Pancreas (tissue), 10 donors: ENCODE measurements at regions not wholly inside any gene's neighbourhood (a gene's known extent, or its start where the extent isn't known, plus 50 kb on each side); places are given as distances from the start of the nearest gene placed in this dataset.

Experiments
- ATAC-seq, 4 donors: fragments of 200-7000 bp; cut with Tn5 transposase; one replicate each; pipeline versions ENCODE4 v1.8.0 to v1.9.1; 2020; ENCODE audit warnings: mild to moderate bottlenecking in 4 of 4, moderate library complexity in 4 of 4
- DNase-seq, 6 donors: peaks; one replicate each; pipeline ENCODE4 v3.0.0-alpha.2; 2020
- FAIRE-seq: peaks from 2 replicates; lab custom pipeline; 2012; peaks lifted over from hg19 to GRCh38; lab: Jason Lieb, UNC
- H3K27ac ChIP-seq, 4 donors: fragments of 200-600 bp; sonication (generic); 1 replicate in 3 of 4; 2 replicates in 1 of 4; pipeline versions ENCODE4 v1.5.0 to v1.8.0; 2020
- H3K27me3 ChIP-seq, 4 donors: fragments of 200-600 bp; one replicate each; pipeline ENCODE4 v1.8.0; 2021
- H3K36me3 ChIP-seq, 3 donors: fragments of 200-600 bp; sonication (generic) in 1 of 3; one replicate each; pipeline versions ENCODE4 v1.5.0 to v1.8.0; 2020 to 2021
- H3K4me1 ChIP-seq, 3 donors: fragments of 200-600 bp; one replicate each; pipeline ENCODE4 v1.8.0; 2021
- H3K4me3 ChIP-seq, 4 donors: fragments of 200-600 bp; sonication (generic) in 2 of 4; one replicate each; pipeline versions ENCODE4 v1.5.0 to v1.8.0; 2020 to 2021
- H3K9me3 ChIP-seq, 4 donors: fragments of 200-600 bp; one replicate each; pipeline ENCODE4 v1.8.0; 2021
- WGBS, 2 donors: extraction: QIAGEN DNeasy Blood & Tissue Kit; methylation state at CpG; one replicate each; pipeline ENCODE4 v1.1.7; 2013; 5-methylcytosine and 5-hydroxymethylcytosine counted together
- intact Hi-C, 3 donors: fragments of 100-400 bp; cut with DNase I; formaldehyde crosslinking; loops; one replicate each; pipeline versions ENCODE4 v1.11.1 to v1.14.2; 2022
- TF ChIP-seq, protein P1 (sequence below), 4 donors: fragments of 200-600 bp; sonication (generic) in 3 of 4; IDR thresholded peaks; one replicate each; pipeline versions ENCODE4 v1.5.0 to v1.8.0; 2021; ENCODE audit warnings: antibody characterized with exemption in 4 of 4
- donor health status: healthy with polysubstance abuse.
- donor health status: DM: no; HTN: no; CAD: no; lungs with moderate emphysema.
- donor health status: DM: no; HTN: no; CAD: no.
- donor health status: control.
- donor health status: control.
- donor health status: Bipolar disorder and iron deficiency.
- donor health status: DM: yes; HTN: yes; CAD: no.
- donor health status: DM: no; HTN: no; CAD: no.
- donor health status: DM: no; HTN: no; CAD: no.
- donor health status: DM: yes; HTN: yes; CAD: no.

DNA sequence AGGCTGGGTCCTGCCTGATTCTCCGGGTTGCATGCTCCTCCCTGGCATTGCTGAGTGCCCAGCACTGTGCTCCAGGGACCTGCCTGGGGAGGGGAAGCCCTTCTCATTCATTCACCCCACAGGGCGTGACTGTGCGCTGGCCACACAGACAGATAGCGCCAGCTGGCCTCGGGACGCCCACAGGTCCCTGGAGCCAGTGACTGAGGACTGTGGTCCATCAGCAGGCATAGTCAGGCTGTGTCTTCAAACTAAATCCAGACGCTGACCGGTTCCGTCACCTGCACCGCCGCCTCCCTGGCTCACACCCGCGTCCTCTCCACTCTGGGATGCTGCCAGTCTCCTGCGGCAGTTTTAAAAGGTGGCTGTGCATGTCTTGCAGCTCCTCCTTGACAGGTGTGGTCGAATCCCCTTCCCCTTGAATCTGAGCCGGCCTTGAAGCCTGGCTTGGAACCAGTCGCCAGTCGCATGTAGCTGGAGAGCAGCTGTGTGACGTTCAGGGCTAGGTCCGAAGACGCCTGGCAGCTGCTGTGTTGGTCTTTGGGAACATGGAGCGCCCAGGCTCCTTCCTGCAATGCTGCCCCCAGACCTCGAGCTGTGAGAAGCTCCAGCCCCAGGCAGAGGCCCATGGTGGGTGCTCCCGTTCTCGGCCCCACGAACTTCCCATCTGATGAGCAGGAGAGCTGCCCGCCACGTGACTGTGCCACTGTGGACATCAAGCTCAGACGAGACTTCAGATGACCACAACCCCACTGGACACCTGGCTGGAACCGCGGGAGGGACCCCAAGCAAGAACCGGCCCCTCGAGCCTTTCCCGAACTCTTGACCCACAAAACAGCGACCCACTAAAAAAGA is 94.1 kb downstream of the ADRA2C start:
- no peak overlapping the region for H3K4me3 ChIP-seq
- ATAC-seq: no peak
- H3K36me3 ChIP-seq: no peaks in the 10 kb centered on the region
- FAIRE-seq: no peak
- DNase-seq: peak in 1 of 6 donors; percentile 40
- H3K27ac ChIP-seq: no peak overlapping the region
- intact Hi-C loops: no loop called here
- H3K9me3 ChIP-seq: no peaks in the 10 kb centered on the region
- H3K27me3 ChIP-seq: no peaks in the 10 kb centered on the region
- TF ChIP-seq, protein P1, sequence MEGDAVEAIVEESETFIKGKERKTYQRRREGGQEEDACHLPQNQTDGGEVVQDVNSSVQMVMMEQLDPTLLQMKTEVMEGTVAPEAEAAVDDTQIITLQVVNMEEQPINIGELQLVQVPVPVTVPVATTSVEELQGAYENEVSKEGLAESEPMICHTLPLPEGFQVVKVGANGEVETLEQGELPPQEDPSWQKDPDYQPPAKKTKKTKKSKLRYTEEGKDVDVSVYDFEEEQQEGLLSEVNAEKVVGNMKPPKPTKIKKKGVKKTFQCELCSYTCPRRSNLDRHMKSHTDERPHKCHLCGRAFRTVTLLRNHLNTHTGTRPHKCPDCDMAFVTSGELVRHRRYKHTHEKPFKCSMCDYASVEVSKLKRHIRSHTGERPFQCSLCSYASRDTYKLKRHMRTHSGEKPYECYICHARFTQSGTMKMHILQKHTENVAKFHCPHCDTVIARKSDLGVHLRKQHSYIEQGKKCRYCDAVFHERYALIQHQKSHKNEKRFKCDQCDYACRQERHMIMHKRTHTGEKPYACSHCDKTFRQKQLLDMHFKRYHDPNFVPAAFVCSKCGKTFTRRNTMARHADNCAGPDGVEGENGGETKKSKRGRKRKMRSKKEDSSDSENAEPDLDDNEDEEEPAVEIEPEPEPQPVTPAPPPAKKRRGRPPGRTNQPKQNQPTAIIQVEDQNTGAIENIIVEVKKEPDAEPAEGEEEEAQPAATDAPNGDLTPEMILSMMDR (IDR thresholded peaks at IDR 0.05): no peak
- WGBS, 2 donors: 53 to 60% methylated on average over 35 of the region's 35 CpGs
- H3K4me1 ChIP-seq: no peaks in the 10 kb centered on the region

DNA sequence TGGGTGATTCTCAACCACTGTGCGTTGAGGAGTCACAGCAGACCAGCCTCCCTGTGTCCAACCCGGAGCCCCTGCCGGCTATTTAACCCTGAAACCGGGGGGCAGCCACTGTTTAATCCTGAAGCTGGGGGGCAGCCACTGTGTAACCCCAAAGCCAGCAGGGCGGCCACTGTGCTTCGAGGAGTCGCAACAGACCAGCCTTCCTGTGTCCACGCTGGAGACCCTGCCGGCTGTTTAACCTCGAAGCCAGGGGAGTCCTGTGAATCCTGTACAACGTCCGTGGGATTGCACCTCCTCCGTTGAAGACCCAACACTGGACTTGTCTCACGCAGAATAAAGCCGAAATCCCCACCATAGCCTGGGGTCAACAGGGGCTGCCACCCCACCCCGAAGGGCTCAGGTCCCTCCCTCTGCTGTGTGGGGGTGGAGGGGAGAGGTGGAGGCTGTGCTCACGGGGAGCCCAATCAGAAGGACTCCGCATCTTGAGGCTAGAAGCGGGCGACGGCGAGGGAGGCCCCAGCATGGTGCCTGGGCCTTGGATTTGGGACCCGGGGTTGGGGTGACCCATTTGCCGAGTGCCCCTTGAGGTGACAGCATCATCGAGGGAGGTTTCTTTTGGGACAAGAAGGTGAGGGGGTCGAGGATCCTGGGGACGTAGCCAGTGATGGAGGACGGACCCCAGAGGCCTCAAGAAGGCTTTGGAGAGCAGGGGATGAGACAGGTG is 94.9 kb downstream of the ADRA2C start:
- no peaks in the 10 kb centered on the region for H3K36me3 ChIP-seq
- intact Hi-C loops: no loop called here
- H3K27ac ChIP-seq: no peak overlapping the region
- DNase-seq (peak in 1 of 6 donors; percentile 24), FAIRE-seq (no peak), ATAC-seq (no peak)
- no peaks in the 10 kb centered on the region for H3K4me1 ChIP-seq
- no peaks in the 10 kb centered on the region for H3K27me3 ChIP-seq
- H3K9me3 ChIP-seq: no peaks in the 10 kb centered on the region
- no peak overlapping the region for H3K4me3 ChIP-seq
- 67 to 75% methylated on average over 28 of the region's 28 CpGs for WGBS, 2 donors
- TF ChIP-seq, protein P1 (IDR thresholded peaks at IDR 0.05): no peak

DNA sequence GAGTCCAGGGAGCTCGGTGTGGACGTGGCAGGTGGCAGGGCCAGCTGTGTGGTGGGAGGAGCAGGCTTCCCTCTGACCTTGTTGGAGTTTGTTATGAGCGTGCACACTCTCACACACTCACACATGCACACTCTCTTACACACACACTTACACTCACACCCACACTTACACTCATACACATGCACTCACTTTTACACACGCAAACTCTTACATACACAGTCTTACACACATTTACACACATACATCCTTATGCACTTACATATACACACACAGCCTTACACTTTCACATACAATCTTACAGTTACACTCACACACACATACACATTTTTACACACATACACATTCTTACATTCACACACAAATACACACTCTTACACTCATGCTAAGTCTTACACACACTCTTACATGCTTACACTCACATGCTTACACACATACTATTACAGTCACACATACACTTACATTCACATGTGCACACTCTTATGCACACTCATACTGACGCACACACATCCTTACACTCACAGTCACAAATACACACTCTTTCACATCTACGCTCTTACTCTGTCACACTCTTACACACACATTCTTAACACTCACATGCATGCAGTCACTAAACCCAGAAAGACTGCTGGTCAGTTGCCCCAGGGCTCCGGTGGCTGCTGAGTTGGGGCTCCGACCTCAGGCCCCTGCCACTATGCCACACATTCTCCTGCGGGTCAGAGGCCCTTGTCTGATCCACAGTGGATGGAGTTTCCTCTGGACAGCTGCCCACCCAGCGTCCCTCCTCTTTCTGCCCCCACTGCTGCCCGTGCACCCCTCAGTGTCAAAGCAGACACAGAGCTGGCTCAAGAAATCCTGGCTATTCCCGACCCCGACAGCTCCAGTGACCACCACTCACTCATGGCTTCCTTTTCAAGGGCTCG is 95.8 kb downstream of the ADRA2C start:
- no peak for DNase-seq
- no peaks in the 10 kb centered on the region for H3K36me3 ChIP-seq
- TF ChIP-seq, protein P1 (IDR thresholded peaks at IDR 0.05): no peak
- intact Hi-C loops: no loop called here
- no peak overlapping the region for H3K27ac ChIP-seq
- no peaks in the 10 kb centered on the region for H3K27me3 ChIP-seq
- ATAC-seq: no peak
- H3K9me3 ChIP-seq: no peaks in the 10 kb centered on the region
- FAIRE-seq: no peak
- H3K4me3 ChIP-seq: no peak overlapping the region
- no peaks in the 10 kb centered on the region for H3K4me1 ChIP-seq
- 45 to 47% methylated on average over 14 of the region's 14 CpGs for WGBS, 2 donors

DNA sequence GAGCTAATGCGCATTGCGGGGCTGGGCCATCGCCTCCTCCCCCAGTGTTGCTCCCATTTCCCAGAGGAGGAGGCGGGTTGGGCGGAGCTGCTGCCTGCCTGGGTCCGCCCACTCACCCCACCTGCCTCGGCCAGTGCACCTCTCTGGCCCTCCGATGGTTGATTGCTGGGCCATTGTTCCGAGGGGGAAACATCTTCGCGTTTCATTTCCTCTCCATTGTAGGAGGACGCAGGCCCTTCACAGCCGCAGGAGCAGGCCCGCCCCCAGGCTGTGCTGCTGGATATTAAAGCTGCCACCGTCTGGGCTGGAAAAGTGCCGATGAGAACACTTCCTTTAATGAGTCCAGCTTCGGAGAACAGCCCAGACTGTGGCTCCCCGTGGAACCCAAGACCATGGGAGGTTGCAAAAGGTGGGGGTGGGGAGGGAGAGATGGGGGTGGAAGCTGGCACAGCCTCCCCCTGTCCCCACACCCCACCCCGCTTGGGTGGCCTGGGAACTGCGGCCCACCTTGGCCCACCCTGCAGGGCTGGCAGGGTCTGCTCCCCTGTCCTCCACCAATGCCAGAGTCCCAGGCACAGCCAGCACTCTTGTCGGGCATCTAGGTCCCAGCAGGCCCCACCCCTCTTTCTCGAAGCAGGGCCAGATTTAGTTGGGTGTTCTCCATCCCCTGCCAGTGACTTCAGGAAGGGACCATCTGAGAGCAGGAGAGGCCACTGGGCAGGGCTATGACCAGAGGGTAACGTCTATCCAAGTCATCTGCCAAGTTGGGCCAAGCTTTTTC is 96.6 kb downstream of the ADRA2C start:
- Histone ChIP-seq H3K27me3 (no peaks in the 10 kb centered on the region), H3K36me3 (no peaks in the 10 kb centered on the region), H3K27ac (no peak overlapping the region), H3K4me1 (no peaks in the 10 kb centered on the region), H3K9me3 (no peaks in the 10 kb centered on the region), H3K4me3 (no peak overlapping the region)
- intact Hi-C loops: no loop called here
- TF ChIP-seq, protein P1 (IDR thresholded peaks at IDR 0.05): no peak
- DNase-seq (no peak), FAIRE-seq (no peak), ATAC-seq (peak in 1 of 4 donors; percentile 22)
- 24 to 33% methylated on average over 22 to 23 of the region's 23 CpGs for WGBS, 2 donors
